Tibial nerve (tissue), 4 donors: ENCODE measurements at regions not wholly inside any gene's neighbourhood (a gene's known extent, or its start where the extent isn't known, plus 50 kb on each side); places are given as distances from the start of the nearest gene placed in this dataset.

ENCODE experiments used
- EP300 ChIP-seq, 2 donors: sonication (generic); formaldehyde crosslinking; IDR thresholded peaks; one replicate each; pipeline ENCODE4 v1.6.1; 2017; ENCODE audit warnings: antibody characterized with exemption in 2 of 2, mild to moderate bottlenecking in 1 of 2
- TF ChIP-seq, protein P1 (sequence below), 5 experiments: fragments of 200-600 bp in 3 of 5; fragments of 450-650 bp in 2 of 5; sonication (generic) in 3 of 5; IDR thresholded peaks; one replicate each; pipeline ENCODE4 v1.5.1; 2016 to 2019; ENCODE audit warnings: antibody characterized with exemption in 5 of 5, mild to moderate bottlenecking in 3 of 5, moderate library complexity in 2 of 5

DNA sequence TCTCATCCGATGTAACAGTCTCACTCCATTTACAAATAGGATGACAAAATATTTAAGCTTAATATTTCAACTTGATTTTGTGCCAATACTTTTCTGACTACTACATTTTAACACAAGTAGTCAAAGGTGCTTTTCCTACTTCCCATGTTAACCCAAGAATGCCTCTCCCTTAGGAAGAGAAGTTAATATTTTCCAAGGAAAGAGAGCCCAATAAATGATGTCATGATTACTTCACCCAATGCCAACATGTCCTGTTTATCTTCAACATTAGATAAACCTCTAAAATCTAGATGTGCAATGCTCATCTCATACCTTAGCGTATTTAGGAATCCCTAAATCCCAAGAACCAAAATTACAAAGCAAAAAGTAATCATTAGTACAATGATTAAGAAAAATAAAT lies 156.7 kb upstream of the TENT5A start:
- TF ChIP-seq, protein P1, sequence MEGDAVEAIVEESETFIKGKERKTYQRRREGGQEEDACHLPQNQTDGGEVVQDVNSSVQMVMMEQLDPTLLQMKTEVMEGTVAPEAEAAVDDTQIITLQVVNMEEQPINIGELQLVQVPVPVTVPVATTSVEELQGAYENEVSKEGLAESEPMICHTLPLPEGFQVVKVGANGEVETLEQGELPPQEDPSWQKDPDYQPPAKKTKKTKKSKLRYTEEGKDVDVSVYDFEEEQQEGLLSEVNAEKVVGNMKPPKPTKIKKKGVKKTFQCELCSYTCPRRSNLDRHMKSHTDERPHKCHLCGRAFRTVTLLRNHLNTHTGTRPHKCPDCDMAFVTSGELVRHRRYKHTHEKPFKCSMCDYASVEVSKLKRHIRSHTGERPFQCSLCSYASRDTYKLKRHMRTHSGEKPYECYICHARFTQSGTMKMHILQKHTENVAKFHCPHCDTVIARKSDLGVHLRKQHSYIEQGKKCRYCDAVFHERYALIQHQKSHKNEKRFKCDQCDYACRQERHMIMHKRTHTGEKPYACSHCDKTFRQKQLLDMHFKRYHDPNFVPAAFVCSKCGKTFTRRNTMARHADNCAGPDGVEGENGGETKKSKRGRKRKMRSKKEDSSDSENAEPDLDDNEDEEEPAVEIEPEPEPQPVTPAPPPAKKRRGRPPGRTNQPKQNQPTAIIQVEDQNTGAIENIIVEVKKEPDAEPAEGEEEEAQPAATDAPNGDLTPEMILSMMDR (IDR thresholded peaks at IDR 0.05): no peak
- TF ChIP-seq EP300 (IDR thresholded peaks at IDR 0.05): no peak
